ENCODE measurements at regions not wholly inside any gene's neighbourhood (a gene's known extent, or its start where the extent isn't known, plus 50 kb on each side); places are given as distances from the start of the nearest gene placed in this dataset.

DNA sequence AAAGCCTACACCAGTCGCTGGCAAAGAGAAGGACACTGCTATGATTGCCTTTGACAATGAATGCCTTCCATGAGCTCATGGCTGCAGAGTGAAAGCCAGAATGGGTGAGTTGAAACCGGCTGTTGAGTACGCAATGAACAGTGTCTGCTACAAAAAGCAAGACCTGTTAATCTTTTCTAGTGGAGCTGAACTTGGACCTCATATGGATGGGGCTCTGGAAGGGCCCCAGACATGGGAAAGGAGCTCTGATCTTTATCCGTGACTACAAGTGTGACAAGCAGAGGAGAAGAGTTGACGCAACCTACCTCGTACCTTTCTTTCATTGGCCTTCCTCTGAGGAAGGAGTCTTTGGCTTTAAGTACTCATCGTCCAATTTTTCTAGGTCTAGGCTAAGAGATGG is 67.1 kb upstream of the TSC22D1 start:
- TF ChIP-seq, protein P1, sequence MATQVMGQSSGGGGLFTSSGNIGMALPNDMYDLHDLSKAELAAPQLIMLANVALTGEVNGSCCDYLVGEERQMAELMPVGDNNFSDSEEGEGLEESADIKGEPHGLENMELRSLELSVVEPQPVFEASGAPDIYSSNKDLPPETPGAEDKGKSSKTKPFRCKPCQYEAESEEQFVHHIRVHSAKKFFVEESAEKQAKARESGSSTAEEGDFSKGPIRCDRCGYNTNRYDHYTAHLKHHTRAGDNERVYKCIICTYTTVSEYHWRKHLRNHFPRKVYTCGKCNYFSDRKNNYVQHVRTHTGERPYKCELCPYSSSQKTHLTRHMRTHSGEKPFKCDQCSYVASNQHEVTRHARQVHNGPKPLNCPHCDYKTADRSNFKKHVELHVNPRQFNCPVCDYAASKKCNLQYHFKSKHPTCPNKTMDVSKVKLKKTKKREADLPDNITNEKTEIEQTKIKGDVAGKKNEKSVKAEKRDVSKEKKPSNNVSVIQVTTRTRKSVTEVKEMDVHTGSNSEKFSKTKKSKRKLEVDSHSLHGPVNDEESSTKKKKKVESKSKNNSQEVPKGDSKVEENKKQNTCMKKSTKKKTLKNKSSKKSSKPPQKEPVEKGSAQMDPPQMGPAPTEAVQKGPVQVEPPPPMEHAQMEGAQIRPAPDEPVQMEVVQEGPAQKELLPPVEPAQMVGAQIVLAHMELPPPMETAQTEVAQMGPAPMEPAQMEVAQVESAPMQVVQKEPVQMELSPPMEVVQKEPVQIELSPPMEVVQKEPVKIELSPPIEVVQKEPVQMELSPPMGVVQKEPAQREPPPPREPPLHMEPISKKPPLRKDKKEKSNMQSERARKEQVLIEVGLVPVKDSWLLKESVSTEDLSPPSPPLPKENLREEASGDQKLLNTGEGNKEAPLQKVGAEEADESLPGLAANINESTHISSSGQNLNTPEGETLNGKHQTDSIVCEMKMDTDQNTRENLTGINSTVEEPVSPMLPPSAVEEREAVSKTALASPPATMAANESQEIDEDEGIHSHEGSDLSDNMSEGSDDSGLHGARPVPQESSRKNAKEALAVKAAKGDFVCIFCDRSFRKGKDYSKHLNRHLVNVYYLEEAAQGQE (IDR thresholded peaks at IDR 0.05; ENCODE audit: insufficient read depth in 1 of 2, low read depth in 2 of 2, low read length in 1 of 2) = no peak
- TF ChIP-seq, protein P2, sequence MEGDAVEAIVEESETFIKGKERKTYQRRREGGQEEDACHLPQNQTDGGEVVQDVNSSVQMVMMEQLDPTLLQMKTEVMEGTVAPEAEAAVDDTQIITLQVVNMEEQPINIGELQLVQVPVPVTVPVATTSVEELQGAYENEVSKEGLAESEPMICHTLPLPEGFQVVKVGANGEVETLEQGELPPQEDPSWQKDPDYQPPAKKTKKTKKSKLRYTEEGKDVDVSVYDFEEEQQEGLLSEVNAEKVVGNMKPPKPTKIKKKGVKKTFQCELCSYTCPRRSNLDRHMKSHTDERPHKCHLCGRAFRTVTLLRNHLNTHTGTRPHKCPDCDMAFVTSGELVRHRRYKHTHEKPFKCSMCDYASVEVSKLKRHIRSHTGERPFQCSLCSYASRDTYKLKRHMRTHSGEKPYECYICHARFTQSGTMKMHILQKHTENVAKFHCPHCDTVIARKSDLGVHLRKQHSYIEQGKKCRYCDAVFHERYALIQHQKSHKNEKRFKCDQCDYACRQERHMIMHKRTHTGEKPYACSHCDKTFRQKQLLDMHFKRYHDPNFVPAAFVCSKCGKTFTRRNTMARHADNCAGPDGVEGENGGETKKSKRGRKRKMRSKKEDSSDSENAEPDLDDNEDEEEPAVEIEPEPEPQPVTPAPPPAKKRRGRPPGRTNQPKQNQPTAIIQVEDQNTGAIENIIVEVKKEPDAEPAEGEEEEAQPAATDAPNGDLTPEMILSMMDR (IDR thresholded peaks at IDR 0.05) = no peak
- no peak for TF ChIP-seq POLR2AphosphoS5 (IDR thresholded peaks at IDR 0.05; ENCODE audit: low read depth, low read length)
- TF ChIP-seq TCF7L2 (IDR thresholded peaks at IDR 0.05; ENCODE audit: low read depth, low read length) = no peak
